HuH-7 (cell line): ENCODE measurements at regions not wholly inside any gene's neighbourhood (a gene's known extent, or its start where the extent isn't known, plus 50 kb on each side); places are given as distances from the start of the nearest gene placed in this dataset.

Experiments
- DNase-seq: peaks from one replicate; pipeline ENCODE4 v3.0.0; 2011; ENCODE audit warnings: low spot score

DNA sequence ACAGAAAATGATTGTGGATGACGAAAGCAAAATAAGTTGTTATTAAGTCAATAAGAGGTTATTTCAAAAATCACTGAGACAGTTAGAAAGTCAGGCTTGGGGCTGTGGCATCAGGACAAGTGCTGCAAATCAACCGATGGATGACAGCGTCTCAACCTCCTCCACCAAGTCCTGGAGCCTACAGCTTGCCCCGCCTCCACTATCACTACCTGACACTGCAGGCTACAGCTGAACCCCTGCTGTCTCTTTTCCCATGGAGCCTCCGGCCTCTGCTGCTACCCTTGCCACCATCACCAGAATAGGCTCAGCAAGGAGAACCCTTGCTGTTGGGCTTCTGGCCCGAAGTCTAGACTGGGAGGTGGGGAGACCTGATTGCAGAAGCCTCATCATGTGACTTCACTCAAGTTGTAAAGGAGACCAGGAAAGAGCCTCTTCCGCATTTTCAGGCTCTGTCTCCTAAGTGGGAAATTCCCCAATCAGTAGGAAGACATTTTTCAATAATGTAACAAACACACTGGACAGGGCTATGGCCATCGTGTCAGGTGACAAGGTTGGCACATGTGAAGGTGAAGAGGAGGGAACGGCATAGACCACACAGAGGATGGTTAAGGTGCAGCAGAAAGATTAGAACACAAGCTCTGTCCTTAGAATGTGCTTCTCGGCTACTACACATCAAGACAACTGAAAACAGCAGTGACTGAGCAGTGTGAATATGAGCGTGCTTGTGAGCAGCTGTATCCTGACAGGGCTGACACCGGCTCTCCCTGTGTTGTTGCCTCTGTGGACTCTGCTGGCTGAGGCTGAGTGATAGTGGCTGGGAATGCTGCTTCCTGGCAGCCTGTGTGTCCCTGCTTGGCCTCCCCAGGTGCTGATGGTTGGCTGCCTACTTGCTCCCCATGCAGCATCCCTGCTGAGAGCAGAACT, 660.7 kb downstream of the PTPRU start:
- DNase-seq = no peak

DNA sequence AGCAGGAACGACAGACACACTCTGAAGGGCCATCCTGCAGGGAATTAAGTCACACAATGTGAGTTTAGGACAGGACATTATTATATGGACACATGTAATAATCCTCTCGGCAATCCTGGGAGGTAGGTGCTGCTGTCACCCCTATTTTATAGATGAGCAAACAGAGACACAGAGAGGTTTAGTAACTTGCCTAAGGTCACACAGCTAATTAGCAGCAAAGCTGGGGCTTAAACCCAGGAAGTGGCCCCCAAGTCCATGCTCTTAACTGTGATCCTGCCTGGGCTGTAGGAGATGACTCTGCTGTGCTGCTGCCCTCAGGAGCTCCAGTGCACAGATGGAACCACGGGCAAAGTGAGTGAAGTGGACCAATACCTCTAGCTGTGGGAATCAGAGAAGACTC, 660.0 kb downstream of the PTPRU start:
- no peak for DNase-seq

DNA sequence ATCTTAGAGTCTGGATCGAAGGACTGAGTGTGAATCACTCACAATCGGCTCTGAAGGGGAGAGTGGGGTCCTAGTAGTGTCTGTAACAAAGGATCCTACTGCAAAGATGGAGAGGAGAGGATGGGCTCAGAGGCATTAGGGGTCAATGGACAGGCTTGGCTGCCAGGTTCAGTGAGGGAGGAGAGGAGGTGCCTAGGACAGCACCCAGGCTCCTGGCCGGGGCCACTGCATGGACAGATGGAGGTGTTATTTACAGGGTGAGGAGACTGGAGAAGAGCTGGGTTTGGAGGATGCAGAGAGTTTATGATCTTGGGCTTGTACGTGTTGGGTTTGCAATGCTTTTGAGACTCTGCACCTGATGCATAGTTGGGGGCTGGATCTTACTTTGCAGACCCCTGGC, 658.9 kb downstream of the PTPRU start:
- no peak for DNase-seq

DNA sequence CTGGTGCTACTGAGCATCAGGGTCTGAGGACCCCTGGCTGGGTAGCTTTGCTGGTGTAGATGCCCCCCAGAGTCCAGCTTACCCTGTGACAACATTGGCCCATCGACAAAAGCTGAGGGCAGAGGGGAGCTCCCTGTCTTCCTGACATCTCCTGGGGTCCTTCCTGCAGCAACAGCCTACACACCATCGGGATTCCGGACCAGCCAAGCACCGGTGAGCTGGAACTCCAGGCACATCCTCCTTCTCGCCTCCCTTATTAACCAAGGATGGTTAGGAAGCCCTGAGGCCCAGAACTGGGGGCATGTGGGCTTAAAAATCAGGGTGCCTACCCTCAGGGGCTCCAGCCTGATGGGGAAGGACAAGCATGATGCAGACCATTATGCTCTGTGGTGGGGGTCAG, 658.0 kb downstream of the PTPRU start:
- DNase-seq = no peak

DNA sequence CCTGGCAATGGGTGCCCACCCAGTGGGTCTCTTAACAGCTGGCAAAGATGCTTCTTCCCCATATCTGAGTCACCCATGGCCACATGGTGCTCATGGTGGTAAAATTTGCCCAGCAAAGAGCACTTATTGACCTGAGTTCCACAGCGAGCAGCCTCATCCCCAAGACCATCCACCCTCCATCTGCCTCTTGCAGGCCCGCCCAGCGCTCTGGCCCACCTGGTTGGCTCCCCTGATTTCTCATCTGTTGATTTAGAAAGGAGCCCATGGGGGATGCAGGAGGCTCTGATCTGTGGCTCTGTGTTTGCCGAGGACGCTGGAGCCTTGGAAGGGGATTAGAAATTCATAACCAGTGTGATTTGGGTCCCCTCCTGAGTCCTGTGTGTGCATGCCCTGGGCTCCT, 657.5 kb downstream of the PTPRU start:
- no peak for DNase-seq

DNA sequence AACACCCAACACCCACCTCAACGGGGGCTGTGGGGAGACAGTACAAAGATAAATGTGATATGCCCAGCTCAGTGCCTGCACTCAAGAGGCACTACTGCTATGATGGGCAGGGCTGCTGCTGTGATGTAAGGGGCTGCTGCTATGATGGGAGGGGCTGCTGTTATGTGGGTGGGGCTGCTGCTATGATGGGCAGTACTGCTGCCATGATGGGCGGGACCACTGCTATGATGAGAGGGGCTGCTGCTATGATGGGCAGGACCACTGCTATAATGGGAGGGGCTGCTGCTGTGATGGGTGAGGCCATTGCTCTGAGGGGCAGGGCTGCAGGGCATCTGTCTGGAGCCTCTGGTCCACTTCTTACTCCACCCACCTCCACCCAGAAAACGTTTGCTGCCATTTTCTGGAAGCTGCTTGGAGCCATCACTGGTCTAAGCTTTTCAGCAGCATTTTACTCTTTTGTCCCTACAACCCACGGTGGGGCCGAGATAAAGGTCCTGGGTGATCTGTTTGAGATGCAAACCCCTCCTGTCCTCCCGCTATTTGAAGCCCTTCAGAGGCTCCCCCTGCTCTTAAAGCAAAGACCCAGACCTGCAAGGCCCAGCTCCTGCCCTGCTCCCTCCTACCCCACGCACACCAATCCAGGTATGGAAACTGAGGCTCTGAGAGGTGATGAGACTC, 656.9 kb downstream of the PTPRU start:
- DNase-seq = no peak

DNA sequence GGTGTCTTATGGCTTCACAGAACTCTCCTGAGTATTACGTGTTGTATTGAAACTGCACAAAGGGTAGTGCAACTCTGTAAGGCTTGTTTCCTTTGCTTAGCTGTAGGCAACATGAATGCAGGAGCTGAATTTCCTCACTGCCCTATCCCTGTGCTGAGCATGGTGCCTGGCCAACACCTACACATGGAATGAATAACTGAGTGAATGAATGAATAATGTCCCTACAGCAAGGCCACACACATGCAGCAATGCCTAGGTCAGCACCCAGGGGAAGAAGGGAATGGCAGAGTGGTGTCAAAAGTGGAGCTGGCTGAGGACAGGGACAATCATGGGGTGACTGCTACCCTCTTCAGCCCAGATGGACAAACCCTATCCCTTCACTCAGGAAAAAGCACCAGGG, 655.9 kb downstream of the PTPRU start:
- no peak for DNase-seq

DNA sequence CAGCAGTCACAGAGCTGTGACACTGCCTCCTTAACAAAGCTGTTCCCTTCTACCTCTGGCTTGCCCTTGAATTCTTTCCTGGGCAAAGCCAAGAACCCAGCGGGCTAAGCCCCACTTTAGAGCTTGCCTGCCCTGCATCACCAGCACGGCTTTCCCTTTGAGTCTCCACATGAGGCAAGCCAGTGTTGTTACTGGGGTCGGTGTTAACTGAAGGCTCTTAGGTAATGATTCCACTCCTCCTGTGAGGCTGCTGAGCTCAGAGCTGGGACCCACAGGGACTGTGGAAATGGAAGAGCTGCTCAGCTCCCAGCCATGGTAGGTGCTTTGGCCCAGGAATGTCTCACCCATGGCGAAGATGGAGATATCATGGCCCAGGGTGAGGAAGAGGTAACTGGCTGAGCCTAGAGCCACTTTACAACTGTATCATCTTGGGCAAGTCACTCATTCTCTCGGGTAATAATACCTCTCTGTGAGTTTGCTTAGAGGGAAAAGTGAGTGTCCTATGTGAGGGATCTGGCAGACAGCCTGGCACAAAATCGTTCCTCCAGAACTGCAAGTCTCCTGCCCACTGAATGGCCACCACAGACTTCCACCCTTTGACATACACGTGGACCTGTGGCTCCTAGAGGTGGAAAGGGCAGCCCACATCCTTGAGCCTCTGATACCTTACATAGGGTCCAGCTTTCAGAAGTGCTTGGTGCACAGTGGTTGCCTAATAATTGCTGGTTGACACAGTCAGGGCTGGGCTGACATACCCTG, 654.1 kb downstream of the PTPRU start:
- no peak for DNase-seq

DNA sequence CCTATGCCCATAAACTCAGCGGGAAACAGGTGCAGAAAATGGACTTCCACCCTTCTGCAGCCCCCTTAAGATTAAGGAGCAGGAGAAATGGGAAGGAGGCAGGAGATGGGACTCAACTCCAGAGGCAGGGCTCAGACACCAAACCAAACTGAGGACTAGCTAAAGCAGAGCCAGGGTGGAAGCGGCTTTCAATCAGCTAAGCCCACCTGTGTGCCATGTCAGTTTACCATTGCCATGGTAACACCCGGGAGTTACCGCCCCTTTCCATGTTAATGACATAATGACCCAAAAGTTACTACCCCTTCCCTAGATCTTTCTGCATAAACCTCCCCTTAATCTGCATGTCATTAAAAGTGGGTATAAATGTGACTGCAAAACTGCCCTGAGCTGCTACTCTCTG, 653.5 kb downstream of the PTPRU start:
- no peak for DNase-seq

DNA sequence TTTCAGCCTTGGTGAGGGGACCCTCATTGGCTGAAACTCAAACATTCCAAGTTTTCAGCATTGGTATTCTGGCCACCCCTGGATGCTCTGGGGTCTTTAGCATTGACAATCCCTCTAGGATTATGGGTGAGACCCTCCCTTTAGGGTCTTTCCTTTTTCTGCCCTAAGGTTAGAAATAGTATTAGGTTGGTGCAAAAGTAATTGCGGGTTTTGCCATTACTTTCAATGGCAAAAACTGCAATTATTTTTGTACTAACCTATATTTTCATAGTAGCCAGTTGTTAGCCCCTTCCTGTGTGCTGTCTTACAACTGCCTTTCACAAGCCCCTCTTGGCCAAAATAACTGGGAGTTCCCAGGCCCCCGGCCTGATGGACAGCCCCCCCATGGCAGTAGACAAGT, 648.4 kb downstream of the PTPRU start:
- DNase-seq = no peak

DNA sequence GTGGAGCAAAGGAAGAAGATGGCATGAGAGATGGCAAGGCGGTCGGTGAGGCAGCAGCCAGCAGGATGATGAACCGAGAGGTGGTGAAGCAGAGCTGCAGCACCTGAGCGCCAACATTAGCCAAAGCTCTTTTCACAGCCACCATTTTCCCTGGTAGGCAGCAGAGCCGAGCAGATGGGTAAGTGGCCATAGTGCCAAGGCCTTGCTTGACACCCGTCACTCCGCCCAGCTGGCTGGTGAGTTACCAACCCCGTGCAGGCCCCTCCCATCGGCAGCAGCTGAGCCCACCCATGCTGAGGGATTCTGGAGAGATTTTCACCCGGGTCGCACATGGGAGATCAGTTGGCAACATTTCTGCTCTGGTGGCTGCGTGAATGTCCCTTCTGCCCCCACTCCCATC, 647.7 kb downstream of the PTPRU start:
- DNase-seq = no peak

DNA sequence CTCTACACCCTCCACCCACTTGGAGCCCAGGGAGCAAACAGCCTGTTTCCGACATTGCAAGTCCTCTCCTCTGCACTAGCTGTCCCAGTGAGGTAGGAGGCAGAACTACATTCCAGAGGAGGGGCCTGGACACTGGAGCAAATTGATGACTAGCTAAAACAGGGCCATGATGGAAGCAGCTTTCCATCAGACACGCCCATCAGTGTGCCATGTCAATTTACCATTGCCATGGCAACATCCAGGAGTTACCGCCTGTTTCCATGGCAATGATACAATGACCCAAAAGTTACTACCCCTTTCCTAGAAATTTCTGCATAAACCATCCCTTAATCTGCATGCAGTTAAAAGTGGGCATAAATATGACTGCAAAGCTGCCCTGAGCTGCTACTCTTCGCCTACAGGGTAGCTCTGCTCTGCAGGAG, 647.1 kb downstream of the PTPRU start:
- DNase-seq = no peak

DNA sequence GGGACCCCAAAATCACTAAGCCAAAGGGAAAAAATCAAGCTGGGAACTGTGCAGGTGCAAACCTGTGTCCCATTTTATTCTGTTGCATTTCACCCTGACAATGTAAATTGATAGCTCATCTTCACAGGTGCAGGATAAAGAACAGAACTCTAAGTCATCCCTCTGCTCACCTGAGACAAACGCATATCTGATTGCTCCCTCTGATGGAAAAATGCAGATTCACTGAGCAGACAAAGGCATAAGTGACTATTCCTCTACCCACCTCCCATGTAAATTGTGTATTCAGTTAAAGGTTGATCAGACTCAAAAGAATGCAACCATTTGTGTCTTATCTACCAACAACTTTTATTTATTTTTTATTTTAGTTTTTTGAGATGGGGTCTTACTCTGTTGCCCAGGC, 644.2 kb downstream of the PTPRU start:
- DNase-seq = no peak

DNA sequence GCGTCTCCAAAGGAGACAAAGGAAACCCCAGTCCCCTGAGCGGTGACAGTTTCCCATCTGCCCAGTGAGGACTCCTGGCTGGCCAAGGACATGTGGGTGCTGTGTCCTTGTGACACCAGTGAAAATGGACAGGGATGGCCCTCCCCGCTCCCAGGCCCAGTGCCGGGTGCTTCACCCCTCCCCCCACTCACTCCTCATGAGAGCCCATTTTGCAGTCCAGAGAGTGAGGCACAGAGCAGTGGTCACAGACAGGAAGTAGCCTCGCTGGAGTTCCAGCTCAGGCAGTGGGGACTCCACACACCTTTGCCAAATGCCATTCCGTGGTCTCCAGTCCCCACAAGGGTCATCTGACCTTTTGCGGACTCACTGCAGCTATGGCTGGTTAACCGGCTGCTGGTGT, 642.9 kb downstream of the PTPRU start:
- DNase-seq = no peak

DNA sequence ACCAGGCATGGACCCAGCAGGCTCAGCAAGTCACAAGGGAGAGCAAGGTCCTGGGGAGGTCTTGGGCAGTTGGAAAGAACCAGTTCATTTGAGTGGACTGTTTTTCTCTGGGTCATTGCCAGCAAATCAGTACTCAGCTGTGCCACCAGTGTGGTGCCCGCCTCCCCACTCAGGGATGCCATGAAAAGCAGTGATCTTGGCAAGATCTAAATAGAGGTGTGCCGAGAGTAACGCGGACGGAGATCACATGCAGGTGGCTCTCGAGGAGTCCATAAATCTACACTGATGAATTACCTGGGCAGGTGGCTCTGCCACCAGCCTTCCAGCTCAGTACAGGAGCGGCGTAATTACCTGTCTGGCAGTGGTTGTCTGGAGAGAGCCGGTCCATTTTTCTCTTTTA, 642.2 kb downstream of the PTPRU start:
- DNase-seq = no peak

DNA sequence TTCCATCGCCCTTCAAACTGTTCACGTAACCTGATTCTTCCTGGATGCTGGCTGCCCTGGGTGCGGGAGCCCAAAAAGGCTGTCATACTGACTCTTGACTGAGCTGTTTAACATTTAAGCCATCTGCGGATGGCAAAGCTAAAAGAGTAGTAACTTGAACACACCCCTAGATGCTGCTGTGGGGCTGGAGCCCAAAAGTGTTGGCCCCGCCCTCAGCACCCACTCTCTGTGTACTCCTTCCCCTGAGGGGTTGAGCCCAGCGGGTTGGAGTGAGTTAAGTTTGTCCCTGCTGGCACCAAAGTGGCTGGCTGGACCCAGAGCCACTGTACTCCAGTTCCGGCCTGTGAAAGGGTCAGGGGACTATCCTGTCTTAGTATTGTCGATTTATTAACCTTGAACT, 640.6 kb downstream of the PTPRU start:
- no peak for DNase-seq

DNA sequence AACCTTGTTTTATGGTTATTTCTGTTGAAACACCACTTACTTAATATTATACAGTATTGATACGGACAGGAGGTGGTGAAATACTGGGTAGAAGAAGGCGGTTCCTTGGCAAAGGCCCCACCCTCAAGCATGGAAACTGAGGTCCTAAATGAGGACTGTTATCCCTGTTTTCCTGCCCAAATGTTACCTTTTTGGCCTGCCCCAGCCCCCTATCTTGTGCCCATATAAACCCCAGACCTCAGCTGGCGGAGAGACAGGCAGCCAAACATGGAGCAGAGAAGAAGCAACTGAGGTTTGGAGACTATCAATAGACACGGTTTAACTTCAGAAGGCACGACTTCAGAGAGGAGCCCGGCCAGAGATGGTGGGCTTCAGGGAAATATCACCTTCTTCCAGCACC, 640.1 kb downstream of the PTPRU start:
- DNase-seq = no peak

DNA sequence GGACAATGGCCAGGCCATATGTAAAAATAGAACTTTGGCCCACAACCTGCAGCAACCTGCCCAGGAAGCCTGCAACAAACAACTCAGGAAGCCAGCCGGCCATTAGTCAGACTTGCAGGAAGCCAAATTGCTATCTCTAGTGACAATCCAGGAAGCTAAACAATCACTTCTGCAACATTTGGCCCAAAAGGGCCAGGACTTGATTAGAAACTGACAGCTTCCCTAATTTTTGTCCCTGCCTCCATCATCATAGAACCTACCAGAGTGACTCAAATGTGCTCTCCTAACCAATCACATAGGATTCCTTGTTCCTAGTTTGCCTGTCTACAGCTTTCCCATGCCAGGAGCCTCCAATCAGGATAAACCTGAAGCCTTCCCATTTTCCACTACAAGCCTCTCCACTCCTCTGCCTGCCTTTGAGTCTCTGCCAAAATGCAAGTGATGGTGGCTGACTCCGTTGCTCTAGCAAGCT, 639.3 kb downstream of the PTPRU start:
- no peak for DNase-seq

DNA sequence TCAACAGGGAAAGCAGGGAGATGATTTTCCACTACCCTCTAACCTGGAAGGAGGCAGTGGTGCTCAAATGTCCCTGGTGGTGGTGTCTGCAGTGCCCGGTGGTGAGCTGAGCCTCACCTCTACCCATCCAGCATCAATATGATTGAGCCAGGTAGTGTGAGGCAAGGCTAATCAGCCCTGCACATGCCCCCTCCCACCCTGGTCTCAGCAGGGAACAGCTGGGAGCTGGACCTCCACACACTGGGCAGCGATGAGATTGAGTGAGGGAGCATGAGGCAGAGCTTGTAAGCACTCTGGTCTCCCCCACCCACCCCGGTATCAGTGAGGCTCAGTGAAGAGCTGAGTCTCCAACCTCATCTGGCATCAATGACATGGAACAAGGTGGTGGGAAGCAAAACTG, 634.3 kb downstream of the PTPRU start:
- no peak for DNase-seq

DNA sequence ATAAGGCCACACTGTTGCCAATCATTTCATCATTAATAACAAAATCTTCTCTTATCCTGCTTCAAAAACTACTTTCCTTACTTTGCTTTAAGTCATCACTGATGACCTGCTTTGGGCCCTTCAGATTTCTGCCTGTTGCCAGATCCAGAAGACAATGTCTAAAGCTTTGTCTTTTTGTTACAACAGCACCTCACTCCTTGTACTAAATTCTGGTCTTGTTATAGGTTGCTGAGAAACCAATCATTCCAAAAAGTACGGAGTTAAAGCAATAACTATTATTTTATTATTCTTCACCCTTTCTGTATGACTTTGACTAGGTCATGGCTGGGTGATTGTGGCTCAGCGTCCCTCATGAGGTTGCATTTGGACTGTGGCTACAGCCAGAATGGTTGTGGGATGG, 633.5 kb downstream of the PTPRU start:
- no peak for DNase-seq

DNA sequence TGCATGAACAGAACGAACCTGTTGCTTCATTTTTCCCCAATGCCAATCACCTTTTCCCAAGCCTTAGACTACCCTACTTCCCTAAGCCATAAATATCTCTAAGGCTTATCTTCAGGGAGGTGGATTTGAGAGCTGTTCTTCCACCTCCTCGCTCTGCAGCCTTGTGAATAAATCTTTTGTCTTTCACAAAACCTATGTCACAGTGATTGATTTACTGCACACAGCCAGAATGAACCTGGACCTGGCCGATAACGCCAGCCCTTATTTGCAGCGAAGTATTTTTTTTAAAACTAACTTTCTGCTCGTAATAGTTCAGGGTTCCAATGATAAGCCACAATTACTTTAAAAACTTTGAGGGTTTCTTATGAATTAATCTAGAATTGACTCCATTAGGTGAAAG, 632.6 kb downstream of the PTPRU start:
- no peak for DNase-seq

DNA sequence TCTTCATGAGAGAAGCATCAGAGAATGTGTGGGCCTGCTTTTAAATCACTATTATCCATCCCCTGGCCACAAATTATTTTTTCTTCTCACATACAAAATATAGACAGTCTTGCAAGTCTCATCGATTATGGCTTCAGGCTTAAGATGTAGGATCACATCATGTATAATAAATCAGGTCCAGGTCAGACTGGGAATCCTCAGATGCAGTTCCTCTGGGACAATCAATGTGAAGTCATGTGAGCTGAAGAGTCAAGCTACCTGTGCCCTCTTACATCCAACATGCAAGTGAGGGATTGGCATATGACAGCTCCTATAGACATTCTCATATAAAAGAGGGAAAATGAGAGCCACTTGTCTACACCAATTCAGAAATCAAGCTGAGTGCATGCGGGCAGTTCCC, 631.8 kb downstream of the PTPRU start:
- no peak for DNase-seq

DNA sequence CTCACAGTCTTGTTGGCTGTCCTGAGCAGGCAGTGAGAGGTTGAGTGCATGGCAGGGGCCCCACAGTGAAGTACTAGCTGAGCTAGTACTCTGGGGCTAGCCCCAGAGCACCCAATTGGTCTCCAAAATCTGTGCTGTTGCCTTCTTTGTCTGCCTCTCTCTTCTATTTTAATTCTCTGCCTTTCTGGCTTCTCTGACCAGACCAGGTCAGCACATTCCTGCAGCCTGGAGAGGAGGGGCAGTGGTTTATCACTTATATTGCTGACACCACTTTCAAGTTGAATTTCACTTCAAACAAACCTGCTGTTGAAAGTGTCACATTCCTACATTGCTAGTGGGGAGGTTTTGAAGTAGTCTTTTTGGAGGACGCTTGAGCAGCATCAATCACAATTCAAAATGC, 628.7 kb downstream of the PTPRU start:
- DNase-seq = no peak
